ENCODE measurements at regions not wholly inside any gene's neighbourhood (a gene's known extent, or its start where the extent isn't known, plus 50 kb on each side); places are given as distances from the start of the nearest gene placed in this dataset.

GRCh38 chr4:60531776-60532379 is 668.2 kb upstream of the ADGRL3 start:
- no peak for TF ChIP-seq POLR2A (IDR thresholded peaks at IDR 0.05; ENCODE audit: low read length)
- TF ChIP-seq GATA1 (IDR thresholded peaks at IDR 0.05; ENCODE audit: low read depth, low read length): no peak

Measured in erythroblast (primary cell).